ENCODE measurements at regions not wholly inside any gene's neighbourhood (a gene's known extent, or its start where the extent isn't known, plus 50 kb on each side); places are given as distances from the start of the nearest gene placed in this dataset.

DNA sequence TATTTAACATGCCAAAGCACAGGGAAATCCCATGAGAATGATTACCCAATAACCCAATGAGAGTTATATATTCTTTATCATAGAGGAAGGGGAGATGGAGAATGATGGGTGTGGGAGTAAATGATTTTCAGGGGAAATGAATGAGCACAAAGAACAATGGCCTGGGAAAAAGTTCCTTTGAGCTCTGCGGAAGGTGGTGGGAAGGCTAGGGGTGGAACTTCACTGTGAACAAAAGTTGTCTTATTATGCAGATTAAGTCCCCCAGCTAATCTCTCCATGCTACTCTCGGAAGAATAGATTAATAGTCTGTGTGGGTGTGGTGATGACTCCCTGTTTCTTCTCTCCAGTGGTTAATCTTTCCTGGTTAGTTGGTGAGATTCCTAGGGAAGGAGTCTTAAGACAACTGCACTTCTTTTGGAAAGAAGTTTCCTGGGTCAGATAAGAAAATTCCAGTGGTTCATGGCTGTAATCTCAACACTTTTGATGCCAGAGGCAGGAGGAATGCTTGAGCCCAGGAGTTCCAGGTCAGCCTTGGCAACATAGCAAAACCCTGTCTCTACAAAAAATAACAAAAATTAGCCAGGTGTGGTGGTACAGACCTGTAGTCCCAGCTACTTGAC, 71.6 kb downstream of the DNTTIP2 start:
- Histone ChIP-seq H3K4me1 (ENCODE audit: control insufficient read depth, insufficient read depth, low read length) (no peaks in the 10 kb centered on the region), H3K4me2 (ENCODE audit: control insufficient read depth, insufficient read depth) (no peak overlapping the region), H3K4me3 (no peak overlapping the region), H3K79me2 (ENCODE audit: control insufficient read depth, insufficient read depth, low read length) (no peaks in the 10 kb centered on the region), H4K20me1 (ENCODE audit: control insufficient read depth, insufficient read depth) (no peaks in the 10 kb centered on the region), H3K9me3 (replicated peaks; ENCODE audit: control insufficient read depth, insufficient read depth, low read length) (no peaks in the 10 kb centered on the region), H2AFZ (ENCODE audit: control insufficient read depth, low read depth, low read length) (no peak overlapping the region), H3K9ac (ENCODE audit: control insufficient read depth, insufficient read depth, low read length) (no peak overlapping the region), H3K27me3 (replicated peaks in 1 of 2; ENCODE audit: control insufficient read depth in 2 of 2, insufficient read depth in 2 of 2, low read length in 1 of 2) (no peaks in the 10 kb centered on the region; a peak in 1 of 4 replicates), H3K27ac (ENCODE audit: control insufficient read depth, insufficient read depth) (no peak overlapping the region), H3K36me3 (ENCODE audit: control insufficient read depth in 2 of 2, insufficient read depth in 2 of 2, low read length in 1 of 2) (no peaks in the 10 kb centered on the region)
- SMC1A ChIA-PET (ENCODE audit: uncharacterized antibody, unreplicated experiment), result interaction anchor here (1.9 kb wide), 1 partner anchor 178 kb away, joined by 7 read pairs; no protein-coding TSS in a partner anchor
- RAD21 ChIA-PET (ENCODE audit: unreplicated experiment), result no interaction called here
- WGBS (ENCODE audit: insufficient coverage, insufficient replicate concordance, low lambda C conversion rate, missing lambda C conversion rate), result 85% methylated on average over 2 of the region's 2 CpGs
- no peak for DNase-seq (ENCODE audit: low read depth, low spot score)
- no TSS peak for BruUV-seq (replicated peaks)
- POLR2A ChIA-PET, result no interaction called here
- ATAC-seq, result no peak
- CTCF ChIA-PET, result interaction anchor here (1.2 kb wide), 1 partner anchor 129 kb away, joined by 3 read pairs; no protein-coding TSS in a partner anchor
- intact Hi-C loops (cut with micrococcal nuclease; ENCODE audit: unreplicated experiment), result no loop called here
- no peak for FAIRE-seq
- in situ Hi-C loops (cut with MboI), result no loop called here
- TF ChIP-seq, protein P1, sequence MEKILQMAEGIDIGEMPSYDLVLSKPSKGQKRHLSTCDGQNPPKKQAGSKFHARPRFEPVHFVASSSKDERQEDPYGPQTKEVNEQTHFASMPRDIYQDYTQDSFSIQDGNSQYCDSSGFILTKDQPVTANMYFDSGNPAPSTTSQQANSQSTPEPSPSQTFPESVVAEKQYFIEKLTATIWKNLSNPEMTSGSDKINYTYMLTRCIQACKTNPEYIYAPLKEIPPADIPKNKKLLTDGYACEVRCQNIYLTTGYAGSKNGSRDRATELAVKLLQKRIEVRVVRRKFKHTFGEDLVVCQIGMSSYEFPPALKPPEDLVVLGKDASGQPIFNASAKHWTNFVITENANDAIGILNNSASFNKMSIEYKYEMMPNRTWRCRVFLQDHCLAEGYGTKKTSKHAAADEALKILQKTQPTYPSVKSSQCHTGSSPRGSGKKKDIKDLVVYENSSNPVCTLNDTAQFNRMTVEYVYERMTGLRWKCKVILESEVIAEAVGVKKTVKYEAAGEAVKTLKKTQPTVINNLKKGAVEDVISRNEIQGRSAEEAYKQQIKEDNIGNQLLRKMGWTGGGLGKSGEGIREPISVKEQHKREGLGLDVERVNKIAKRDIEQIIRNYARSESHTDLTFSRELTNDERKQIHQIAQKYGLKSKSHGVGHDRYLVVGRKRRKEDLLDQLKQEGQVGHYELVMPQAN (conservative IDR thresholded peaks at IDR 0.05), result no peak
- TF ChIP-seq, protein P2, sequence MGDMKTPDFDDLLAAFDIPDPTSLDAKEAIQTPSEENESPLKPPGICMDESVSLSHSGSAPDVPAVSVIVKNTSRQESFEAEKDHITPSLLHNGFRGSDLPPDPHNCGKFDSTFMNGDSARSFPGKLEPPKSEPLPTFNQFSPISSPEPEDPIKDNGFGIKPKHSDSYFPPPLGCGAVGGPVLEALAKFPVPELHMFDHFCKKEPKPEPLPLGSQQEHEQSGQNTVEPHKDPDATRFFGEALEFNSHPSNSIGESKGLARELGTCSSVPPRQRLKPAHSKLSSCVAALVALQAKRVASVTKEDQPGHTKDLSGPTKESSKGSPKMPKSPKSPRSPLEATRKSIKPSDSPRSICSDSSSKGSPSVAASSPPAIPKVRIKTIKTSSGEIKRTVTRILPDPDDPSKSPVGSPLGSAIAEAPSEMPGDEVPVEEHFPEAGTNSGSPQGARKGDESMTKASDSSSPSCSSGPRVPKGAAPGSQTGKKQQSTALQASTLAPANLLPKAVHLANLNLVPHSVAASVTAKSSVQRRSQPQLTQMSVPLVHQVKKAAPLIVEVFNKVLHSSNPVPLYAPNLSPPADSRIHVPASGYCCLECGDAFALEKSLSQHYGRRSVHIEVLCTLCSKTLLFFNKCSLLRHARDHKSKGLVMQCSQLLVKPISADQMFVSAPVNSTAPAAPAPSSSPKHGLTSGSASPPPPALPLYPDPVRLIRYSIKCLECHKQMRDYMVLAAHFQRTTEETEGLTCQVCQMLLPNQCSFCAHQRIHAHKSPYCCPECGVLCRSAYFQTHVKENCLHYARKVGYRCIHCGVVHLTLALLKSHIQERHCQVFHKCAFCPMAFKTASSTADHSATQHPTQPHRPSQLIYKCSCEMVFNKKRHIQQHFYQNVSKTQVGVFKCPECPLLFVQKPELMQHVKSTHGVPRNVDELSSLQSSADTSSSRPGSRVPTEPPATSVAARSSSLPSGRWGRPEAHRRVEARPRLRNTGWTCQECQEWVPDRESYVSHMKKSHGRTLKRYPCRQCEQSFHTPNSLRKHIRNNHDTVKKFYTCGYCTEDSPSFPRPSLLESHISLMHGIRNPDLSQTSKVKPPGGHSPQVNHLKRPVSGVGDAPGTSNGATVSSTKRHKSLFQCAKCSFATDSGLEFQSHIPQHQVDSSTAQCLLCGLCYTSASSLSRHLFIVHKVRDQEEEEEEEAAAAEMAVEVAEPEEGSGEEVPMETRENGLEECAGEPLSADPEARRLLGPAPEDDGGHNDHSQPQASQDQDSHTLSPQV (IDR thresholded peaks at IDR 0.05), result no peak
- TF ChIP-seq, protein P3, sequence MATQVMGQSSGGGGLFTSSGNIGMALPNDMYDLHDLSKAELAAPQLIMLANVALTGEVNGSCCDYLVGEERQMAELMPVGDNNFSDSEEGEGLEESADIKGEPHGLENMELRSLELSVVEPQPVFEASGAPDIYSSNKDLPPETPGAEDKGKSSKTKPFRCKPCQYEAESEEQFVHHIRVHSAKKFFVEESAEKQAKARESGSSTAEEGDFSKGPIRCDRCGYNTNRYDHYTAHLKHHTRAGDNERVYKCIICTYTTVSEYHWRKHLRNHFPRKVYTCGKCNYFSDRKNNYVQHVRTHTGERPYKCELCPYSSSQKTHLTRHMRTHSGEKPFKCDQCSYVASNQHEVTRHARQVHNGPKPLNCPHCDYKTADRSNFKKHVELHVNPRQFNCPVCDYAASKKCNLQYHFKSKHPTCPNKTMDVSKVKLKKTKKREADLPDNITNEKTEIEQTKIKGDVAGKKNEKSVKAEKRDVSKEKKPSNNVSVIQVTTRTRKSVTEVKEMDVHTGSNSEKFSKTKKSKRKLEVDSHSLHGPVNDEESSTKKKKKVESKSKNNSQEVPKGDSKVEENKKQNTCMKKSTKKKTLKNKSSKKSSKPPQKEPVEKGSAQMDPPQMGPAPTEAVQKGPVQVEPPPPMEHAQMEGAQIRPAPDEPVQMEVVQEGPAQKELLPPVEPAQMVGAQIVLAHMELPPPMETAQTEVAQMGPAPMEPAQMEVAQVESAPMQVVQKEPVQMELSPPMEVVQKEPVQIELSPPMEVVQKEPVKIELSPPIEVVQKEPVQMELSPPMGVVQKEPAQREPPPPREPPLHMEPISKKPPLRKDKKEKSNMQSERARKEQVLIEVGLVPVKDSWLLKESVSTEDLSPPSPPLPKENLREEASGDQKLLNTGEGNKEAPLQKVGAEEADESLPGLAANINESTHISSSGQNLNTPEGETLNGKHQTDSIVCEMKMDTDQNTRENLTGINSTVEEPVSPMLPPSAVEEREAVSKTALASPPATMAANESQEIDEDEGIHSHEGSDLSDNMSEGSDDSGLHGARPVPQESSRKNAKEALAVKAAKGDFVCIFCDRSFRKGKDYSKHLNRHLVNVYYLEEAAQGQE (IDR thresholded peaks at IDR 0.05; ENCODE audit: low read depth, low read length), result no peak
- TF ChIP-seq, protein P4, sequence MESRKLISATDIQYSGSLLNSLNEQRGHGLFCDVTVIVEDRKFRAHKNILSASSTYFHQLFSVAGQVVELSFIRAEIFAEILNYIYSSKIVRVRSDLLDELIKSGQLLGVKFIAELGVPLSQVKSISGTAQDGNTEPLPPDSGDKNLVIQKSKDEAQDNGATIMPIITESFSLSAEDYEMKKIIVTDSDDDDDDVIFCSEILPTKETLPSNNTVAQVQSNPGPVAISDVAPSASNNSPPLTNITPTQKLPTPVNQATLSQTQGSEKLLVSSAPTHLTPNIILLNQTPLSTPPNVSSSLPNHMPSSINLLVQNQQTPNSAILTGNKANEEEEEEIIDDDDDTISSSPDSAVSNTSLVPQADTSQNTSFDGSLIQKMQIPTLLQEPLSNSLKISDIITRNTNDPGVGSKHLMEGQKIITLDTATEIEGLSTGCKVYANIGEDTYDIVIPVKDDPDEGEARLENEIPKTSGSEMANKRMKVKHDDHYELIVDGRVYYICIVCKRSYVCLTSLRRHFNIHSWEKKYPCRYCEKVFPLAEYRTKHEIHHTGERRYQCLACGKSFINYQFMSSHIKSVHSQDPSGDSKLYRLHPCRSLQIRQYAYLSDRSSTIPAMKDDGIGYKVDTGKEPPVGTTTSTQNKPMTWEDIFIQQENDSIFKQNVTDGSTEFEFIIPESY (IDR thresholded peaks at IDR 0.05), result no peak
- TF ChIP-seq, protein P5, sequence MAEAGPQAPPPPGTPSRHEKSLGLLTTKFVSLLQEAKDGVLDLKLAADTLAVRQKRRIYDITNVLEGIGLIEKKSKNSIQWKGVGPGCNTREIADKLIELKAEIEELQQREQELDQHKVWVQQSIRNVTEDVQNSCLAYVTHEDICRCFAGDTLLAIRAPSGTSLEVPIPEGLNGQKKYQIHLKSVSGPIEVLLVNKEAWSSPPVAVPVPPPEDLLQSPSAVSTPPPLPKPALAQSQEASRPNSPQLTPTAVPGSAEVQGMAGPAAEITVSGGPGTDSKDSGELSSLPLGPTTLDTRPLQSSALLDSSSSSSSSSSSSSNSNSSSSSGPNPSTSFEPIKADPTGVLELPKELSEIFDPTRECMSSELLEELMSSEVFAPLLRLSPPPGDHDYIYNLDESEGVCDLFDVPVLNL (IDR thresholded peaks at IDR 0.05; ENCODE audit: low read depth, low read length), result no peak
- no peak for TF ChIP-seq STAT1 (conservative IDR thresholded peaks at IDR 0.05)
- TF ChIP-seq MXI1 (IDR thresholded peaks at IDR 0.05; ENCODE audit: low read depth, low read length), result no peak
- no peak for TF ChIP-seq CEBPB (IDR thresholded peaks at IDR 0.05; ENCODE audit: borderline replicate concordance in 1 of 2, low read depth in 2 of 2, low read length in 2 of 2)
- no peak for TF ChIP-seq NBN (IDR thresholded peaks at IDR 0.05)
- no peak for TF ChIP-seq ZNF622 (IDR thresholded peaks at IDR 0.05)
- TF ChIP-seq NR2C1 (IDR thresholded peaks at IDR 0.05), result no peak

Measured in GM12878 (cell line).